ENCODE measurements at regions not wholly inside any gene's neighbourhood (a gene's known extent, or its start where the extent isn't known, plus 50 kb on each side); places are given as distances from the start of the nearest gene placed in this dataset.

GRCh38 chr5:159866093-159866492, 50.2 kb upstream of the ADRA1B start:
- Histone ChIP-seq H3K4me3 (IDR thresholded peaks at IDR 0.05; ENCODE audit: insufficient read depth, low read depth, low read length) (no peak overlapping the region), H3K36me3 (ENCODE audit: insufficient read depth) (no peaks in the 10 kb centered on the region), H3K9ac (no peak overlapping the region), H3K4me1 (ENCODE audit: low read depth, poor library complexity, severe bottlenecking) (peaks cover 7% of the 10 kb centered on the region), H3K4me2 (no peak overlapping the region), H3K79me2 (ENCODE audit: insufficient read depth, low read depth) (no peaks in the 10 kb centered on the region), H3K27ac (no peak overlapping the region), H4K20me1 (ENCODE audit: insufficient read depth) (no peaks in the 10 kb centered on the region), H3K27me3 (ENCODE audit: insufficient read depth, low read depth) (no peaks in the 10 kb centered on the region), H2AFZ (ENCODE audit: low read depth) (no peak overlapping the region)
- no peak for TF ChIP-seq CTCF (conservative IDR thresholded peaks at IDR 0.05; ENCODE audit: low read depth, low read length)

Data from KMS-11 (cell line).